ENCODE measurements at regions not wholly inside any gene's neighbourhood (a gene's known extent, or its start where the extent isn't known, plus 50 kb on each side); places are given as distances from the start of the nearest gene placed in this dataset.

GRCh38 chr7:155371331-155371883 is 73.7 kb downstream of the INSIG1 start:
- Histone ChIP-seq H3K9ac (ENCODE audit: low read length) (no peak overlapping the region), H3K4me2 (ENCODE audit: low read depth, low read length) (no peak overlapping the region), H3K79me2 (ENCODE audit: low read length) (no peaks in the 10 kb centered on the region), H3K9me2 (replicated peaks; ENCODE audit: insufficient read depth, low read length) (no peaks in the 10 kb centered on the region), H3K27me3 (replicated peaks; ENCODE audit: insufficient read depth, low read length) (peaks cover 72% of the 10 kb centered on the region), H3K4me1 (ENCODE audit: low read length) (no peaks in the 10 kb centered on the region), H3K9me3 (replicated peaks; ENCODE audit: insufficient read depth, low read length) (no peaks in the 10 kb centered on the region), H3K4me3 (ENCODE audit: low read length) (no peak overlapping the region), H3K36me3 (replicated peaks; ENCODE audit: insufficient read depth, low read length) (no peaks in the 10 kb centered on the region), H4K20me1 (ENCODE audit: insufficient read depth, low read length) (no peaks in the 10 kb centered on the region), H3F3A (ENCODE audit: insufficient read depth, low read length) (no peaks in the 10 kb centered on the region), H3K27ac (ENCODE audit: low read length) (no peak overlapping the region), H2AFZ (ENCODE audit: low read length) (no peak overlapping the region)
- TF ChIP-seq EZH2phosphoT487 (IDR thresholded peaks at IDR 0.05; ENCODE audit: low read length) (no peak), CTCF (IDR thresholded peaks at IDR 0.05; ENCODE audit: low read length) (no peak), EZH2 (optimal IDR thresholded peaks at IDR 0.05; ENCODE audit: low read depth, low read length) (no peak)
- DNase-seq: no peak

GRCh38 chr7:155371884-155372781 is 74.5 kb downstream of the INSIG1 start:
- no peaks in the 10 kb centered on the region for H3K9me2 ChIP-seq (replicated peaks; ENCODE audit: insufficient read depth, low read length)
- TF ChIP-seq CTCF (IDR thresholded peaks at IDR 0.05; ENCODE audit: low read length) (peak; percentile 68), EZH2 (optimal IDR thresholded peaks at IDR 0.05; ENCODE audit: low read depth, low read length) (no peak)
- no peaks in the 10 kb centered on the region for H3K9me3 ChIP-seq (replicated peaks; ENCODE audit: insufficient read depth, low read length)
- H3K27me3 ChIP-seq (replicated peaks; ENCODE audit: insufficient read depth, low read length): peaks cover 80% of the 10 kb centered on the region
- DNase-seq: peak; percentile 36
- H3K36me3 ChIP-seq (replicated peaks; ENCODE audit: insufficient read depth, low read length): no peaks in the 10 kb centered on the region
- H3K4me1 ChIP-seq (ENCODE audit: low read length): no peaks in the 10 kb centered on the region
- H3F3A ChIP-seq (ENCODE audit: insufficient read depth, low read length): no peaks in the 10 kb centered on the region
- H3K9ac ChIP-seq (ENCODE audit: low read length): no peak overlapping the region
- H3K27ac ChIP-seq (ENCODE audit: low read length): no peak overlapping the region
- H3K79me2 ChIP-seq (ENCODE audit: low read length): no peaks in the 10 kb centered on the region
- peak overlapping the region; percentile 63 for H2AFZ ChIP-seq (ENCODE audit: low read length)
- no peaks in the 10 kb centered on the region for H4K20me1 ChIP-seq (ENCODE audit: insufficient read depth, low read length)
- peak overlapping the region; percentile 73 for H3K4me2 ChIP-seq (ENCODE audit: low read depth, low read length)
- peak overlapping the region; percentile 41 for H3K4me3 ChIP-seq (ENCODE audit: low read length)

- Histone ChIP-seq H2AFZ (ENCODE audit: low read length) (0 out of 2 replicates have a peak overlapping the region, but pooled peaks have one; percentile 63), H3K27ac (ENCODE audit: low read length) (no peak overlapping the region), H3K36me3 (replicated peaks; ENCODE audit: insufficient read depth, low read length) (no peaks in the 10 kb centered on the region), H3K4me3 (ENCODE audit: low read length) (peak overlapping the region; percentile 41), H3K9me2 (replicated peaks; ENCODE audit: insufficient read depth, low read length) (no peaks in the 10 kb centered on the region), H3K79me2 (ENCODE audit: low read length) (no peaks in the 10 kb centered on the region), H3F3A (ENCODE audit: insufficient read depth, low read length) (no peaks in the 10 kb centered on the region), H4K20me1 (ENCODE audit: insufficient read depth, low read length) (no peaks in the 10 kb centered on the region), H3K4me2 (ENCODE audit: low read depth, low read length) (peak overlapping the region; percentile 73), H3K27me3 (replicated peaks; ENCODE audit: insufficient read depth, low read length) (peaks cover 87% of the 10 kb centered on the region), H3K9ac (ENCODE audit: low read length) (no peak overlapping the region), H3K9me3 (replicated peaks; ENCODE audit: insufficient read depth, low read length) (no peaks in the 10 kb centered on the region), H3K4me1 (ENCODE audit: low read length) (no peaks in the 10 kb centered on the region)
- TF ChIP-seq EZH2 (optimal IDR thresholded peaks at IDR 0.05; ENCODE audit: low read depth, low read length) (no peak), EZH2phosphoT487 (IDR thresholded peaks at IDR 0.05; ENCODE audit: low read length) (no peak), CTCF (IDR thresholded peaks at IDR 0.05; ENCODE audit: low read length) (no peak)
- DNase-seq: no peak
Measured at GRCh38 chr7:155372782-155373358, 75.2 kb downstream of the INSIG1 start.

All from MM.1S (cell line).